KG1 (cell line): ENCODE measurements at regions not wholly inside any gene's neighbourhood (a gene's known extent, or its start where the extent isn't known, plus 50 kb on each side); places are given as distances from the start of the nearest gene placed in this dataset.

Experiments
- DNase-seq: peaks from one replicate; lab custom pipeline; 2025; lab: John Stamatoyannopoulos, UW

GRCh38 chr22:27540656-27541396 lies 260.7 kb downstream of the MN1 start:
- no peak for DNase-seq

- DNase-seq, result no peak
Measured at GRCh38 chr22:27541836-27542235, 259.7 kb downstream of the MN1 start.

GRCh38 chr22:27542602-27543001 lies 259.0 kb downstream of the MN1 start:
- no peak for DNase-seq

GRCh38 chr22:27543460-27543859 lies 258.1 kb downstream of the MN1 start:
- DNase-seq, result no peak

GRCh38 chr22:27545085-27545484 lies 256.5 kb downstream of the MN1 start:
- no peak for DNase-seq

GRCh38 chr22:27546157-27546935 lies 255.2 kb downstream of the MN1 start:
- DNase-seq, result no peak

- no peak for DNase-seq
Measured at GRCh38 chr22:27551402-27551801, 250.2 kb downstream of the MN1 start.

- DNase-seq, result no peak
Measured at GRCh38 chr22:27552176-27552575, 249.4 kb downstream of the MN1 start.

- no peak for DNase-seq
Measured at GRCh38 chr22:27552863-27553262, 248.7 kb downstream of the MN1 start.

GRCh38 chr22:27554106-27554811 lies 247.3 kb downstream of the MN1 start:
- no peak for DNase-seq

GRCh38 chr22:27554841-27555456 lies 246.6 kb downstream of the MN1 start:
- no peak for DNase-seq

- no peak for DNase-seq
Measured at GRCh38 chr22:27556371-27556770, 245.2 kb downstream of the MN1 start.

GRCh38 chr22:27557286-27558008 lies 244.1 kb downstream of the MN1 start:
- no peak for DNase-seq

GRCh38 chr22:27558658-27559371 lies 242.7 kb downstream of the MN1 start:
- no peak for DNase-seq

GRCh38 chr22:27560781-27561180 lies 240.8 kb downstream of the MN1 start:
- no peak for DNase-seq

GRCh38 chr22:27561286-27561904 lies 240.2 kb downstream of the MN1 start:
- no peak for DNase-seq

GRCh38 chr22:27564806-27565205 lies 236.8 kb downstream of the MN1 start:
- DNase-seq, result no peak

GRCh38 chr22:27566602-27567001 lies 235.0 kb downstream of the MN1 start:
- no peak for DNase-seq

GRCh38 chr22:27568265-27568664 lies 233.3 kb downstream of the MN1 start:
- no peak for DNase-seq

- no peak for DNase-seq
Measured at GRCh38 chr22:27571463-27572277, 229.9 kb downstream of the MN1 start.
